Fibroblast of lung (primary cell): ENCODE measurements at regions not wholly inside any gene's neighbourhood (a gene's known extent, or its start where the extent isn't known, plus 50 kb on each side); places are given as distances from the start of the nearest gene placed in this dataset.

ENCODE experiments used
- DNase-seq, 2 donors: peaks; one replicate each; pipeline versions ENCODE4 v3.0.0 to v3.0.0-alpha.2; 2010; ENCODE audit warnings: low read depth in 2 of 2
- H2AFZ ChIP-seq: 2 replicates; pipeline ENCODE4 v1.5.1; 2012; ENCODE audit warnings: low read length, control low read depth, inconsistent platforms
- H3K27ac ChIP-seq: 2 replicates; pipeline ENCODE4 v1.5.1; 2011; ENCODE audit warnings: low read length, control low read depth; ENCODE audit not compliant: insufficient read depth
- H3K27me3 ChIP-seq: 2 replicates; pipeline ENCODE4 v1.5.1; 2011; ENCODE audit warnings: mild to moderate bottlenecking, low read length; ENCODE audit not compliant: control insufficient read depth, insufficient read depth
- H3K36me3 ChIP-seq: 2 replicates; pipeline ENCODE4 v1.5.1; 2011; ENCODE audit warnings: low read length; ENCODE audit not compliant: control insufficient read depth, insufficient read depth
- H3K4me1 ChIP-seq: 2 replicates; pipeline ENCODE4 v1.5.1; 2011; ENCODE audit warnings: low read length; ENCODE audit not compliant: control insufficient read depth, insufficient read depth; ENCODE audit errors: extremely low read depth
- H3K4me2 ChIP-seq: 2 replicates; pipeline ENCODE4 v1.5.1; 2011; ENCODE audit warnings: low read length, control low read depth; ENCODE audit not compliant: insufficient read depth; ENCODE audit errors: extremely low read depth
- H3K4me3 ChIP-seq, 4 experiments: fragments of 200-600 bp in 1 of 4; sonication (generic) in 1 of 4; replicated peaks in 1 of 4; 2 replicates each; pipeline ENCODE4 v1.5.1; 2011 to 2016; ENCODE audit warnings: low read length in 4 of 4, low read depth in 3 of 4, mild to moderate bottlenecking in 3 of 4, control low read depth in 2 of 4, inconsistent platforms in 1 of 4, mixed read lengths in 1 of 4; ENCODE audit not compliant: insufficient read depth in 1 of 4; ENCODE audit errors: control extremely low read depth in 1 of 4
- H3K79me2 ChIP-seq: 2 replicates; pipeline ENCODE4 v1.5.1; 2012; ENCODE audit warnings: mild to moderate bottlenecking, low read length, inconsistent platforms; ENCODE audit not compliant: control insufficient read depth, insufficient read depth
- H3K9ac ChIP-seq: 2 replicates; pipeline ENCODE4 v1.5.1; 2011; ENCODE audit warnings: mild to moderate bottlenecking, low read length, control low read depth; ENCODE audit not compliant: insufficient read depth
- H3K9me3 ChIP-seq: 2 replicates; pipeline ENCODE4 v1.5.1; 2012; ENCODE audit warnings: low read depth, low read length; ENCODE audit not compliant: control insufficient read depth, insufficient read depth
- H4K20me1 ChIP-seq: 2 replicates; pipeline ENCODE4 v1.5.1; 2011; ENCODE audit warnings: low read length; ENCODE audit not compliant: control insufficient read depth, insufficient read depth; ENCODE audit errors: extremely low read depth
- CTCF ChIP-seq, 2 donors: IDR thresholded peaks in 1 of 2; conservative IDR thresholded peaks in 1 of 2; 1 replicate in 1 of 2; 2 replicates in 1 of 2; pipeline ENCODE4 v1.5.1; 2011 to 2012; ENCODE audit warnings: low read length in 2 of 2, control low read depth in 1 of 2, inconsistent platforms in 1 of 2, low read depth in 1 of 2, mild to moderate bottlenecking in 1 of 2
- EZH2 ChIP-seq: IDR thresholded peaks from 2 replicates; pipeline ENCODE4 v1.5.1; 2012; ENCODE audit warnings: low read length, control low read depth, mild to moderate bottlenecking; ENCODE audit errors: missing control alignments

GRCh38 chr7:80392229-80393169 lies 119.4 kb downstream of the GNAT3 start:
- DNase-seq, result peak; percentile 26 to 80
- Histone ChIP-seq H3K4me3 (no peak overlapping the region), H4K20me1 (no peaks in the 10 kb centered on the region), H3K27me3 (no peaks in the 10 kb centered on the region), H3K36me3 (no peaks in the 10 kb centered on the region), H3K4me2 (no peak overlapping the region), H3K27ac (no peak overlapping the region), H3K4me1 (no peaks in the 10 kb centered on the region), H3K79me2 (no peaks in the 10 kb centered on the region), H3K9ac (no peak overlapping the region), H2AFZ (no peak overlapping the region), H3K9me3 (no peaks in the 10 kb centered on the region)
- TF ChIP-seq CTCF (conservative IDR thresholded peaks at IDR 0.05 in 1 of 2, IDR thresholded peaks at IDR 0.05 in 1 of 2; ENCODE audit: low read depth in 1 of 2, low read length in 2 of 2), result peak in 1 of 2 donors; percentile 43
- TF ChIP-seq EZH2, result no peak

DNA sequence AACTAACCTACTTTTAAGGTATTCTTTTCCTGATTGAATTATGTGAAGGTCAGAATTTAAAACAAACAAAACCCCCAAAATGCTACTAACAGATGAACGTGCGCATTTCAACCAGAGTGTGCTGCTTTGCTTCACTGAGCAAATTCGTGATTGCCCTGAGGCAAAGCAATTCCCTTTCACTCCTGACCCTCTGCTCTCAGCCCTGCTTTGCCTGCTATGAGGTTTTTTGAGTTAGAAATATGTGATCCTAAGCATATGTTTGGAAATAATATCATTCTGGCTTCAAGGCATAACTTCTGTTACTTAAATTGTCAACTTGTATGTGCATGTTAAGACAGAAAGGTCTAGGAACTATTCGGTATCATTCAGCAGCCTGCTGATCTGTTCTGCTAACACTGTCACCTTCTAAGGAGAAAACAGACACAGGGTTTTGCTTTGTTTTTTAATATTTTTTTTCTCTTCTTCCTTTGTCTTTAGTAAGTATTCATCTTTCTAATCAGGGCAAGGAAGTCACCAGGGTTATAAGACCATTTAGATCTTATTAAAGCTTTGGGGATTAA lies 124.2 kb downstream of the GNAT3 start:
- Histone ChIP-seq H3K4me3 (no peak overlapping the region), H3K27ac (no peak overlapping the region), H3K27me3 (no peaks in the 10 kb centered on the region), H3K4me2 (no peak overlapping the region), H2AFZ (no peak overlapping the region), H3K9ac (no peak overlapping the region), H3K36me3 (no peaks in the 10 kb centered on the region), H3K79me2 (no peaks in the 10 kb centered on the region), H3K9me3 (no peaks in the 10 kb centered on the region), H4K20me1 (no peaks in the 10 kb centered on the region), H3K4me1 (no peaks in the 10 kb centered on the region)
- TF ChIP-seq CTCF (conservative IDR thresholded peaks at IDR 0.05 in 1 of 2, IDR thresholded peaks at IDR 0.05 in 1 of 2; ENCODE audit: low read depth in 1 of 2, low read length in 2 of 2), result no peak
- TF ChIP-seq EZH2, result no peak
- DNase-seq, result peak in 1 of 2 donors; percentile 12

DNA sequence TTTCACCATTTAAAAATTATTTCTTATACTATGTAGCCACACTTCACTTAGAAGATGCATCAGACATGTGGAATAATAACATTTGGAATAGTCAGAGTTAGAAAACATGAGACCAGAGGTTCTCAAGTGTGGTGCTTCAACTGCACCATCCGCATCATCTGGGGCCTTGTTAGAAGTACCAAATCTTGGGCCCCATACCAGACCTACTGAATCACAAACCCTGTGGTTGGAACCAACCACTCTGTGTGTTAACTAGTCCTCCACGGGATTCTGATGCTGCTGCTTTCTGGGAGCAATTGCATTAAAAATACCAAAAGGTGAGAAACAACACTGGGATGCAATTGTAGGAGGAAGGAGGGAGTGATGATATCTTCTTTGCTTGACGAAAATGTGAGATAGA lies 125.2 kb downstream of the GNAT3 start:
- Histone ChIP-seq H3K4me1 (no peaks in the 10 kb centered on the region), H3K36me3 (no peaks in the 10 kb centered on the region), H3K27me3 (no peaks in the 10 kb centered on the region), H3K9ac (no peak overlapping the region), H2AFZ (no peak overlapping the region), H3K9me3 (no peaks in the 10 kb centered on the region), H3K4me3 (no peak overlapping the region), H4K20me1 (no peaks in the 10 kb centered on the region), H3K79me2 (no peaks in the 10 kb centered on the region), H3K27ac (no peak overlapping the region), H3K4me2 (no peak overlapping the region)
- TF ChIP-seq CTCF (conservative IDR thresholded peaks at IDR 0.05 in 1 of 2, IDR thresholded peaks at IDR 0.05 in 1 of 2; ENCODE audit: low read depth in 1 of 2, low read length in 2 of 2) (no peak), EZH2 (no peak)
- peak; percentile 22 to 72 for DNase-seq
